ENCODE measurements at regions not wholly inside any gene's neighbourhood (a gene's known extent, or its start where the extent isn't known, plus 50 kb on each side); places are given as distances from the start of the nearest gene placed in this dataset.

- BruUV-seq (replicated peaks), result no TSS peak
- no peak overlapping the region for H3K27ac ChIP-seq (ENCODE audit: extremely low read length, insufficient read depth, low read length)
- WGBS (ENCODE audit: low lambda C conversion rate), result 25% methylated on average over 1 of the region's 1 CpG
- ATAC-seq (no peak), FAIRE-seq (no peak), DNase-seq (ENCODE audit: low spot score) (no peak)
- ChIA-PET POLR2A (no interaction called here), CTCF (ENCODE audit: low intra/inter-chr PET ratio, low total read pairs) (no interaction called here)
- no peak overlapping the region for H3K9ac ChIP-seq (ENCODE audit: insufficient read depth, low read depth, low read length)
- H2AFZ ChIP-seq (ENCODE audit: low read length), result no peak overlapping the region
- no peak for TF ChIP-seq KDM1A (CRISPR knock-in tag; IDR thresholded peaks at IDR 0.05)
- no peak for TF ChIP-seq NR3C1 (CRISPR knock-in tag; IDR thresholded peaks at IDR 0.05)
- TF ChIP-seq BATF2 (CRISPR knock-in tag; IDR thresholded peaks at IDR 0.05), result no peak
- no peak for TF ChIP-seq ZBTB7A (CRISPR knock-in tag; IDR thresholded peaks at IDR 0.05)
- no peak for TF ChIP-seq SMAD1 (CRISPR knock-in tag; IDR thresholded peaks at IDR 0.05; ENCODE audit: borderline replicate concordance, low read depth)
- no peak for TF ChIP-seq PITX1 (CRISPR knock-in tag; IDR thresholded peaks at IDR 0.05)
- no peak for TF ChIP-seq DPF2 (CRISPR knock-in tag; IDR thresholded peaks at IDR 0.05; ENCODE audit: borderline replicate concordance, low read depth)
- TF ChIP-seq ZNF549 (CRISPR knock-in tag; IDR thresholded peaks at IDR 0.05), result no peak
- TF ChIP-seq HNRNPUL1 (IDR thresholded peaks at IDR 0.05; ENCODE audit: low read depth, low read length), result no peak
- no peak for TF ChIP-seq SNAPC2 (CRISPR knock-in tag; IDR thresholded peaks at IDR 0.05)
- no peak for TF ChIP-seq EZH2 (conservative IDR thresholded peaks at IDR 0.05; ENCODE audit: low read depth, low read length)
- no peak for TF ChIP-seq MYNN (CRISPR knock-in tag; IDR thresholded peaks at IDR 0.05; ENCODE audit: low read depth)
- no peak for TF ChIP-seq ZNF883 (CRISPR knock-in tag; IDR thresholded peaks at IDR 0.05; ENCODE audit: not compliant biosample characterization)
- no peak for TF ChIP-seq TFDP2 (CRISPR knock-in tag; IDR thresholded peaks at IDR 0.05)
- TF ChIP-seq ETV6 (CRISPR knock-in tag; conservative IDR thresholded peaks at IDR 0.05), result no peak
- no peak for TF ChIP-seq PCBP1 (IDR thresholded peaks at IDR 0.05; ENCODE audit: borderline replicate concordance, low read depth, low read length)
- no peak for TF ChIP-seq HHEX (CRISPR knock-in tag; IDR thresholded peaks at IDR 0.05)
- no peak for TF ChIP-seq ZNF790 (CRISPR knock-in tag; IDR thresholded peaks at IDR 0.05; ENCODE audit: borderline replicate concordance)
- no peak for TF ChIP-seq AKNA (CRISPR knock-in tag; IDR thresholded peaks at IDR 0.05; ENCODE audit: borderline replicate concordance)
- in situ Hi-C loops (cut with HindIII; ENCODE audit: extremely low pct_ligation_motif_present, low pct_unique_long_range_greater_than_20kb), result no loop called here
- no peak overlapping the region for H3K4me2 ChIP-seq (ENCODE audit: low read depth, low read length)
- peaks cover 62% of the 10 kb centered on the region for H3K9me3 ChIP-seq (ENCODE audit: low read length)
- no peaks in the 10 kb centered on the region for H3K4me1 ChIP-seq (ENCODE audit: insufficient read depth, low read length)
- H3K27me3 ChIP-seq (ENCODE audit: control insufficient read depth in 1 of 2, insufficient read depth in 2 of 2, low read length in 2 of 2), result no peaks in the 10 kb centered on the region
- H3K36me3 ChIP-seq (replicated peaks in 1 of 2; ENCODE audit: control insufficient read depth in 1 of 2, insufficient read depth in 2 of 2, low read length in 2 of 2), result no peaks in the 10 kb centered on the region
- no peak overlapping the region for H3K4me3 ChIP-seq (replicated peaks in 1 of 3; ENCODE audit: insufficient read depth in 1 of 3, low read depth in 2 of 3, low read length in 3 of 3)
- no peaks in the 10 kb centered on the region for H3K79me2 ChIP-seq (ENCODE audit: insufficient read depth, low read length)
- no peaks in the 10 kb centered on the region for H4K20me1 ChIP-seq (ENCODE audit: insufficient read depth, low read length)
- intact Hi-C loops (cut with micrococcal nuclease; ENCODE audit: unreplicated experiment), result no loop called here
These were observed 150.9 kb upstream of the SLC16A7 start for GRCh38 chr12:59444932-59445331.

All from HepG2 (cell line).